ENCODE measurements at regions not wholly inside any gene's neighbourhood (a gene's known extent, or its start where the extent isn't known, plus 50 kb on each side); places are given as distances from the start of the nearest gene placed in this dataset.

DNA sequence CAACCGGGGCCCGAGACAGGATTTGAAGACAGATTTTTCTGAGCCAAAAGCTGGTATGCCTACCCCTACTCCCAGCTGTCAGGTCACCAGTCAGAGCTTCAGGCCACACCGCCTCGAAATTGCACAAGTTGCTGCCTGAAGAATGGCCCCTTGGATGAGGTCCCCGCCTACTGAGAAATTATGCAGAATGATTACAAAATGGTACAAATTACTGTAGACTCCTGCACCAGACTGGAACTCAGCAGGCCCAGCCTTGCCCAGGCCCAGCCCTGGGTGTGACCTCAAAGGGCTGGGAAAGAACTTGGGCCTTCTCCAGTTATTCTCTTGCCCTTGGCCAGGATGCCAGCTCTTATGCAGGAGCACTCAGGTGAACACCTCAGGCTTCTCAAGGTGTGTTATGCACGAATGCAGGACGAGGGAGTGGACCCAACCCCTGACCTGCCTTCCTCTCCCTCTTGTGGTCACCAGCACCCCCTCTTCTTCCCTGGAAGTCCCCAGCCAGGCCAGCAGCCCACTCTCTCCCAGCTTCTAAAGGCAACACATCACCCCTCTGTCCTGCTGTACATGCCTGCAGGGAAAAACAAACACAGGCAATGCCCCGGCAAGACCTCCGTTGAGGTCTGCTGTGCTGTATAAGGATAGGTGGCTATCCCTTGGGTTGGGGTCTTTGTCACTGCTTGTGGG lies 88.7 kb upstream of the NAA20 start:
- Histone ChIP-seq H4K20me1 (ENCODE audit: control insufficient read depth, insufficient read depth, low read length, poor library complexity, severe bottlenecking) (no peaks in the 10 kb centered on the region), H3K4me1 (ENCODE audit: control insufficient read depth in 2 of 2, insufficient read depth in 2 of 2, low read length in 2 of 2) (no peaks in the 10 kb centered on the region), H3K9ac (ENCODE audit: low read length) (no peak overlapping the region), H3K9me3 (ENCODE audit: control extremely low read depth in 1 of 3, control insufficient read depth in 2 of 3, insufficient read depth in 1 of 3, low read length in 2 of 3) (no peaks in the 10 kb centered on the region), H3K4me3 (ENCODE audit: control extremely low read depth in 1 of 5, extremely low read depth in 1 of 5, insufficient read depth in 1 of 5, low read depth in 2 of 5, low read length in 4 of 5) (no peak overlapping the region), H3K36me3 (replicated peaks in 1 of 2; ENCODE audit: control extremely low read depth in 1 of 2, control insufficient read depth in 1 of 2, extremely low read depth in 1 of 2, insufficient read depth in 2 of 2, low read length in 1 of 2) (no peaks in the 10 kb centered on the region), H3K27me3 (replicated peaks in 1 of 4; ENCODE audit: control extremely low read depth in 1 of 4, control insufficient read depth in 3 of 4, insufficient read depth in 4 of 4, low read length in 3 of 4) (no peaks in the 10 kb centered on the region), H2AFZ (ENCODE audit: insufficient read depth, low read depth, low read length, poor library complexity, severe bottlenecking) (no peak overlapping the region), H3K79me2 (ENCODE audit: control insufficient read depth, insufficient read depth, low read length) (no peaks in the 10 kb centered on the region), H3K4me2 (replicated peaks; ENCODE audit: low read depth, low read length, poor library complexity, severe bottlenecking) (no peak overlapping the region), H3K27ac (ENCODE audit: low read length in 2 of 2) (no peak overlapping the region)
- TF ChIP-seq, protein P1, sequence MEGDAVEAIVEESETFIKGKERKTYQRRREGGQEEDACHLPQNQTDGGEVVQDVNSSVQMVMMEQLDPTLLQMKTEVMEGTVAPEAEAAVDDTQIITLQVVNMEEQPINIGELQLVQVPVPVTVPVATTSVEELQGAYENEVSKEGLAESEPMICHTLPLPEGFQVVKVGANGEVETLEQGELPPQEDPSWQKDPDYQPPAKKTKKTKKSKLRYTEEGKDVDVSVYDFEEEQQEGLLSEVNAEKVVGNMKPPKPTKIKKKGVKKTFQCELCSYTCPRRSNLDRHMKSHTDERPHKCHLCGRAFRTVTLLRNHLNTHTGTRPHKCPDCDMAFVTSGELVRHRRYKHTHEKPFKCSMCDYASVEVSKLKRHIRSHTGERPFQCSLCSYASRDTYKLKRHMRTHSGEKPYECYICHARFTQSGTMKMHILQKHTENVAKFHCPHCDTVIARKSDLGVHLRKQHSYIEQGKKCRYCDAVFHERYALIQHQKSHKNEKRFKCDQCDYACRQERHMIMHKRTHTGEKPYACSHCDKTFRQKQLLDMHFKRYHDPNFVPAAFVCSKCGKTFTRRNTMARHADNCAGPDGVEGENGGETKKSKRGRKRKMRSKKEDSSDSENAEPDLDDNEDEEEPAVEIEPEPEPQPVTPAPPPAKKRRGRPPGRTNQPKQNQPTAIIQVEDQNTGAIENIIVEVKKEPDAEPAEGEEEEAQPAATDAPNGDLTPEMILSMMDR (IDR thresholded peaks at IDR 0.05), result no peak
- no peak for TF ChIP-seq EZH2 (IDR thresholded peaks at IDR 0.05; ENCODE audit: borderline replicate concordance, insufficient read depth, low read depth, low read length, poor library complexity, severe bottlenecking)
- WGBS (ENCODE audit: insufficient coverage), result 95% methylated on average over 5 of the region's 9 CpGs
- POLR2A ChIA-PET, result no interaction called here
- H3K4me3 Mint-ChIP-seq, result no peak overlapping the region
- H3K4me1 Mint-ChIP-seq, result no peaks in the 10 kb centered on the region
- ATAC-seq (ENCODE audit: low read depth), result no peak
- intact Hi-C loops (cut with micrococcal nuclease), result no loop called here
- CTCF ChIA-PET, result no interaction called here
- no peaks in the 10 kb centered on the region for H3K27me3 Mint-ChIP-seq
- H3K9me3 Mint-ChIP-seq (ENCODE audit: insufficient read depth), result no peaks in the 10 kb centered on the region
- H3K27ac Mint-ChIP-seq, result no peak overlapping the region
- DNase-seq, result no peak

DNA sequence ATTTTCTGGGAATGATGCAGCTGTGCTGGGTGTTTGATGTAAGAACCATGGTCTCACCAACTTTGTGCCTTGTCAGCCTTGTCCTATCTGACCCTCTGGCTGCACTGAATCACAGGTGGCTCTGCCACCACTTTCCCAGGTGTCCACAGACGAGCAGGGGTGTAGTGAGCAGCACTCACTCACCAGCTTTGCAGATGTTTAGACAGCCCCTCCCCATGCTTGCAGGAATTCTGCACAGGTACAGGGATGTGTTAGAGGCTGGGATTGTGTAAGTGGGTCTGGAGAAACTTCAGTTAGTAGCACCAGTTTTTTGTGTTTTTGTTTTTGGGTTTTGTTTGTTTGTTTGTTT lies 88.2 kb upstream of the NAA20 start:
- H3K4me3 Mint-ChIP-seq, result no peak overlapping the region
- no peaks in the 10 kb centered on the region for H3K27me3 ChIP-seq (replicated peaks in 1 of 4; ENCODE audit: control extremely low read depth in 1 of 4, control insufficient read depth in 3 of 4, insufficient read depth in 4 of 4, low read length in 3 of 4)
- no peak overlapping the region for H3K27ac Mint-ChIP-seq
- no peaks in the 10 kb centered on the region for H3K79me2 ChIP-seq (ENCODE audit: control insufficient read depth, insufficient read depth, low read length)
- no peak overlapping the region for H3K4me2 ChIP-seq (replicated peaks; ENCODE audit: low read depth, low read length, poor library complexity, severe bottlenecking)
- H4K20me1 ChIP-seq (ENCODE audit: control insufficient read depth, insufficient read depth, low read length, poor library complexity, severe bottlenecking), result no peaks in the 10 kb centered on the region
- DNase-seq, result no peak
- intact Hi-C loops (cut with micrococcal nuclease), result no loop called here
- TF ChIP-seq, protein P1 (IDR thresholded peaks at IDR 0.05), result no peak
- TF ChIP-seq EZH2 (IDR thresholded peaks at IDR 0.05; ENCODE audit: borderline replicate concordance, insufficient read depth, low read depth, low read length, poor library complexity, severe bottlenecking), result no peak
- ChIA-PET CTCF (no interaction called here), POLR2A (no interaction called here)
- no peaks in the 10 kb centered on the region for H3K9me3 ChIP-seq (ENCODE audit: control extremely low read depth in 1 of 3, control insufficient read depth in 2 of 3, insufficient read depth in 1 of 3, low read length in 2 of 3)
- no peak overlapping the region for H3K9ac ChIP-seq (ENCODE audit: low read length)
- H3K36me3 ChIP-seq (replicated peaks in 1 of 2; ENCODE audit: control extremely low read depth in 1 of 2, control insufficient read depth in 1 of 2, extremely low read depth in 1 of 2, insufficient read depth in 2 of 2, low read length in 1 of 2), result no peaks in the 10 kb centered on the region
- 38% methylated on average over 1 of the region's 1 CpG for WGBS (ENCODE audit: insufficient coverage)
- H3K27ac ChIP-seq (ENCODE audit: low read length in 2 of 2), result no peak overlapping the region
- no peak for ATAC-seq (ENCODE audit: low read depth)
- no peak overlapping the region for H2AFZ ChIP-seq (ENCODE audit: insufficient read depth, low read depth, low read length, poor library complexity, severe bottlenecking)
- H3K4me1 Mint-ChIP-seq, result no peaks in the 10 kb centered on the region
- H3K4me1 ChIP-seq (ENCODE audit: control insufficient read depth in 2 of 2, insufficient read depth in 2 of 2, low read length in 2 of 2), result no peaks in the 10 kb centered on the region
- no peaks in the 10 kb centered on the region for H3K27me3 Mint-ChIP-seq
- no peak overlapping the region for H3K4me3 ChIP-seq (ENCODE audit: control extremely low read depth in 1 of 5, extremely low read depth in 1 of 5, insufficient read depth in 1 of 5, low read depth in 2 of 5, low read length in 4 of 5)
- no peaks in the 10 kb centered on the region for H3K9me3 Mint-ChIP-seq (ENCODE audit: insufficient read depth)
